ENCODE measurements at regions not wholly inside any gene's neighbourhood (a gene's known extent, or its start where the extent isn't known, plus 50 kb on each side); places are given as distances from the start of the nearest gene placed in this dataset.

DNA sequence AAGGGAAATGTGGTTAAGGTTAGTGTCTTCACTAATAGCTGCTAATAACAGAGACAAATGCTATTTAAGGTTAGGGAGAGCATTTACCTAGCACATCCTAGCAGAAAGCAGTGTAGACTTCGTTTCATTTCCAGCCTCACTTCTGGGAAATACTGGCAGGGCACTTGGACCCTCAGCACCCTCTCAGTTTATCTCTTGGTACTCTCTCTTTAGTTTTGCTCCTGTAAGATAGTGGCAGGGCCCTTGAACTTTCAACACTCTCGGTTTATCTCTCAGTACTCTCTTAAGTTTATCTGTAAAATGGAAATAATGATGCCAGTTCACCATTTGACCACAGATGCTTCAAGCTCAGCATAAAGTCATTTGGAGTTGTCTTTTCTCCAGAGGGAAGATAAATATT is 118.4 kb downstream of the MBL2 start:
- DNase-seq, result no peak

DNA sequence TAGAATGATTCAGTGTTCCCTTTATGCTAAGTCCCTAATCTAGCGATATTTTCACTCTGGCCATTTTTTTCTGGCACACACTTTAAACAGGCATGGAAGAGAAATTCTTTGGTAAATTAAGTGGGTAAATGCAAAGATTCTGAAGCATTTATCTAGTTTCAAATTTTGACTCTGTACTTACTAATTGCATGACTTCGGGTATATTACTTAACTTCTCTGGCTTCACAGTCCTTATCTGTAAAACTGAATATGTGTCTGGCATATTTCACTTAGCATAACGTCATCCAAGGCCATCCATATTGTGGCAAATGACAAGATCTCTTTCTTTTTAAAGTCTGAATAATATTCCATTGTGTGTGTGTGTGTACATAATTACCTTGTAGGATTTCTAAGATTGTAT is 114.5 kb downstream of the MBL2 start:
- no peak for DNase-seq

DNA sequence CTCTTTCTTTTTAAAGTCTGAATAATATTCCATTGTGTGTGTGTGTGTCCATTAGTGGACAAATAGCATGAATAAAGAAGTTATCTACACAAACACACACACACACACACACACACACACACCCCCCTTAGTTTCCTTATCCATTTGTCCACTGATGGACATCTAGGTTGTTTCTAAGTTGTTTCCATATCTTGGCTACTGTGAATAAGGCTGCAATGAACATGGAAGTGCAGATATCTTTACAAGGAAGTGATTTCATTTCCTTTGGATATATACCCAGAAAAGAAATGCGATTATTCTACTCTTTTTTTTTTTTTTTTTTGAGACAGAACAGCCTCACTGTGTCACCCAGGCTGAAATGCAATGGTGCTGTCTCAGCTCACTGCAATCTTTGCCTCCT is 113.5 kb downstream of the MBL2 start:
- DNase-seq, result no peak

DNA sequence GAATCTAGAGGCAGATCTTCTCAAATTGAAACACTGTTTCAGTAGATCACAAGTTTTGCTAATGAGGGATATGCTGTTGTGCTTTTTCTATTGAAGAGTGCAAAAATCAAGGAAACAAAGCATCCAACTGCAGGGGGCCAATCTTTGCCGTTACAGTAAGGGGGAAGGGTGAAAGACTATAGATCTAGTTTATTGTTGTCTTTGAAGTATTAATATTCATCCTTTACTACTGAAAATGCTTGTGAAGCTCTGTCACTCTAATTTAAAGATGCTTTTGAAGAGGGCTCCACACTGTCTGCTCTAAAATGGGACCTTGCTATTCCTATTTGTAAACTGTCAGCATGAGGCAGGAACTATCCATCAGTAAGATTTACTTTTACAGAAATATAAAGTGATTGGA is 110.3 kb downstream of the MBL2 start:
- DNase-seq, result no peak

DNA sequence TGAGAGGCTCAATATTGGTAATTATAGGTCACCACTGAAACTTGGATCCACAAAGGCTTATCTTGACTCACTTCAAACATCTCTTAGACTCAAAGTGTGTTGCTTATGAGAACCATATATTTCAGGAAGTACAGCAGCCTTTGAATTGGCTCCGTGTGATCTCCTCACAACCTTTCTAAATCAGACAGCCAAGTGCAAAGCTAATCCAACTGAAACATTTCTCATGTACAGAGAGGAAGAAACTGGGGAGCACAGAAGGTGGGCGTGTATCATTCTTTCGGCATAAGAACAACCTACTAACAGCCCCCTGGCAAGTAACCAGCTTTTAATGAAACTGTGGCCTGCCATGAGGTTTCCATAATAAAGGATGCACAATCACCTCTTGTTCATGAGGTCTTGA is 109.4 kb downstream of the MBL2 start:
- DNase-seq, result no peak

DNA sequence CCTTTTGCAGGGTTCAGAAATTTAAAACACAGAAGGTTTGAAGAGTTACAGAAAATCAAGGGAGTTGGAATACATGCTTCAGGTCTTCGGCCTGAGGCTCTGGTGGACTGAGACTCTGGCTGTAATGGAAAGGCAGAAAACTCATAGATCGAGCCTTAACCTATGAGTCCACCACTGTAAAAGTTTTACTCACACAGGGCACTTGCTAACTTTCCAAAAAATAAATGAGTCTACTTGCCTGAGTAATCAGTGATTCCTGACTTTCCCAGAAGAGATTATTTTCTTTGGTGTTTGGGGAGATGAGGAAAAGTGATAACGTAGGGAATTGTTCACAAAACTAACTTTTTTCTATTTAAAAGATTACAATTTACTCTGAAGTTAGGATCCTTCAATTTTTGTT is 108.0 kb downstream of the MBL2 start:
- no peak for DNase-seq

DNA sequence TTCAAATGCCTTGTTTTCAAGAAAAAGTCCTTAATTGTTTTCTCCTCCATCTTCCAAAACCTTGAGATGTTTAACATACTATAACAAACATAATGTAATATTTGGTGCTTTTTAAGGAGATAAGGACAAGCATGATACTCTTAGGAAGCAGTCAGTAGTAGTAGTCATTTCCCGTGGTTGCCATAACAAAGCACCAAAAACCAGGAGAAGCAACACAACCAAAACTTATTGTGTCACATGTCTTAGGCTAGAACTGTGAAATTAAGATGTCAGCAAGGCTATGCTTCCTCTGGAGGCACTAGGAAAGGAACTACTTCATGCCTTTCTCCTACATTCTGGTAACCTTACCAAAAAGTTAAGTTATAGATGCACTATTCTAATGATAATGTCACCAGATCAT is 106.8 kb downstream of the MBL2 start:
- no peak for DNase-seq

DNA sequence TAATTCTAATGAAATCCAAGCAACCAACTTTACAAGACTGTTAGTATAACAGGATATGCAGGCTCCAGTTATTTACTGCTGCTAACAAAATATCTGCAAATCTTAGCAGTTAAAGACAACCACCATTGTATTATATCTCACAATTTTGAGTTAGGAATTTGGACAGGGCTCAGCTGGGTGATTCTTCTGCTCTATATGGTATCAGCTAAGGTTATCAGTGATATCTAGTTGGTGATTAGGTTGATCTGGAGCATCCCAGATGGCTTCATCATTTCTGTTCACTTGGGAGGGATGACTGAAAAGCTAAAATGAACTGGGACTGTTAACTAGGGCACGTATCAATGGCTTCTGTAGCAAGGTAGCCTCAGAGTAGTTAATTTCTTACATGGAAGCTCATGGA is 105.7 kb downstream of the MBL2 start:
- DNase-seq, result no peak

DNA sequence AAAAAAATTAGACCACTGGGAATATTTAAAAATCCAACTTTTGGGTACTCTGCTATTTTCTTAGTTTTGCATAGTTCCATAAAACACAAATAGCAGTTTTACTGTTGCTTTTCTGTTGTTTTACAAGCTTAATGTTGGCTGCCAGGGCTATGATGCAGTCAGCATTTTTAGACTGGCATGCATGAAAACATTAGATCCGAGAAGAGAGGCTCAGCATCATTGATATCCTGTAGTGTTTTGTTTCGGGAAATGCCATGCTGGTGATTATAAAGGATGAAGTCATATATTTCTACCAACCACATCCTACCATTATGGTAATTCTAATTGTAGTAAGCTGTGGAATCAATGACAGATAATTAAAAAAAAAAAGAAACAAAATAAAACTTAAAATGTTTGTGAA is 104.6 kb downstream of the MBL2 start:
- DNase-seq, result no peak

DNA sequence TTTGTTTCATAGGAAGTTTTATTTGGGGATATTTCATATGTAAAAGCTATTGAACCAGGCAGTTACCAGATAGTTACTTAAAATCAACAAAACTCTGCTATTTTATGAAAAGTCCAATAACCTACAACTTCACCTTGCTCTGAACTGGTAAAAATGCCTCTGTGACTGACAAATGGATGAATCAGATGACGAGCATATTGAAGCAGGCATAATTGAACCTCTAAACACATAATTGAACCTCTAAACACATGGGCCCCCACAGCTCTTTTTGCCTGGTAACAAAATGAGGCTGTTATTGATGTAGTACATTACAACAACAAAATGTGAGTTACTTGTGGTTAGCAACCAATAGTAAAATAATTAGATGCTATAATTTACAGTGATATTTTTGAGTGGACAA is 99.7 kb downstream of the MBL2 start:
- no peak for DNase-seq

DNA sequence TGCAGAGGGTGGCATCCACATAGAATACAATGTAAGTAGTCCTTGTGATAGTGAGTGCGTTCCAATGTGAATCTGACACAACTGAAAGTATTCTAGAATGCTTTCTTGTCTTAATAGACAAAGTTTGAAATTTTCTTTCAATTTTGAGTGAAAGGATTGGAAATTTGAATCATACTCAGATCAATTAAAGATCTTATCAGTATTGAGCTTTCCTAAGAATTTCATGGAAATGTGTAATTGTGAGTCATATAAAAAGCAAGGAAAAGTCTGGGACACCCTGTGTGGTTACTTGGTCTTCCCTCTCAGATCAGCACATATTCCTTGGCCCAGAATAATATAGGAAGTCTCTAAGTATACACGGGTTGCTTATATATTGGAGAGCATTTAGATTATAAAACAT is 99.1 kb downstream of the MBL2 start:
- DNase-seq, result no peak

DNA sequence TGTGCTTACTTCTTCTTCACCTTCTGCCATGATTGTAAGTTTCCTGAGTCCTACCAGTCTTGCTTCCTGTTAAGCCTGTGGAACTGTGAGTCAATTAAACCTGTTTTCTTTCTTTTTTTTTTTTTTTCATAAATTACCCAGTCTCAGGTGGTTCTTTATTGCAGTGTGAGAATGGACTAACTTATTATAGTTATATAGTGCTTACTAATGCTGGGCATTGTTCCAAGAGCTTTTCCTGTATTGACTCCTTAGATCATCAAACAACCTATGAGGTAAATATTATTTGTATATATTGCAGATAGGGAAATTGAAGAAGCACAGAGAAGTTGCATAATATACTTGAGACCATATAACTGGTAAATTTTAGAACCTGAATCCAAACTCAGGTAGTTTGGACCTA is 98.1 kb downstream of the MBL2 start:
- DNase-seq, result no peak

DNA sequence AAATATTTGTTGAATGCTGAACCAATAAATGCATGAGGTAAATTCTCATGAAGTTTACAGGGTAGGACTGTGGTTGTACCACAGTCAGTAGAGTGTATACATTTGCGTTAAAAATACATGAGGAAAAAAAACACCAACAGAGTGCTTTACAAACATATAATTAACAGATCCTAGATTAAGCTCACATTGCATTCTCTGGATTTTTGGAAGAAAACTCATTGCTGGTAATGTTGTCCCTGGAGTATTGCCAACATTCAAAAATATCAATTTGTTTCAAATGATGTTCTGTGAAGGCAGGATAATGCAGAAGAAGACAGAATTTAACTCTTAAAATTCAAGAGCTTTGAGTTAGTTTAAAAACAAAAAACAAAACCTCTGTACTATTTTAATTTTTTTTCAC is 95.5 kb downstream of the MBL2 start:
- DNase-seq, result no peak

DNA sequence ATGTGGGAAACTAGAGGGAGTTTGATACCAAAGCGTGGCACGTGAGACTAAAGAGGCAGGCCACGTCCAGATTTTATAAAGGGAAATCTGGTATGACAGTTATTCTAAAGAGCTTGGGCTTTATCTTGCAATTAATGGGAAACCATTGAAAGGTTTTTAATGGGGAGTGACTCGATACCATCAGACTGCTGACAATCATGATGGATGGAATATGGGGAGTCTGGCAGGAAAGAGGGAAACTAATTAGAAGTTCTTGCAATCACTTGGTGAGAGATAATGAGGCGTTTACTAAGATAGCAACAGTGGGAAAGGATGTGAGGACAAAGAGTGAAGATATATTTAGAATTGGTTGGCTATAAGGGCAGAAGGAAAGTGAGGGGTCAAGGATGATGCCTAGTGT is 94.0 kb downstream of the MBL2 start:
- no peak for DNase-seq

DNA sequence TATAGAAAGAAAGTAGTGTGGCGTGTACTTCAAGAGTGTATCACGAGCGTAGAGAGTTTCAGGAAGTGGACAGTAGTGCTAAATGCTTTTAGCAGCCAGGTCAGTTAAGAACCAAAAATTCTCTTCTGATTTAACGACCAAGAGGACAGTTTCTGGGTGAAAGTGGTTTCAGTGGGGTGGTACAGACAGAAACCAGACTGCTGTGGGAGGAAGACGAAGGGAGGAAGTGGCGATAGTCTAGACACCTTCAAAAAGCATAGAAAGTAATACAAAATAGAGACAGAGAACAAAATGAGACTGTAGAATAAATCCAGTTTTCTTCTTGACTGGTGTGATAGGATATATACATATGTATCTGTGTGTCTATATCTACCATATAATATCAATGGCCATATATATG is 93.5 kb downstream of the MBL2 start:
- DNase-seq, result no peak

DNA sequence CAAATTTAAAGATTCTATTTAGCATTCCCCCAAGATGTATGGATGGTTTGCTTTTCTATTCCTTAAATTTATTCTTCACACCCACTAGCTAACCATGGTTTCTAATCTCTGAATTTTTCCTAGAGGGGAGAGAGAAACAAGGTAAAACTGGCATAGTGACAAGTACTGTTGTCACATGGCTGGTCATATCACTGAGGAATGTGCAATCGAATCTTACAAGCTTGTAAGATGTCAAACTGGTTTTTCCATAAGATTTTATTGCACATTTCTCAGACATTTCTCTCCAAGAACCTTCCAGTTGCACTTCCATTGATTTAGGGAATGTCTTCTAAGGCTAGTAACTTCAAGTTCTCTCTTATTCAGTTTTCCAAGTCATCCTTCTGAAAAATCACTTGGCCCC is 89.8 kb downstream of the MBL2 start:
- no peak for DNase-seq

DNA sequence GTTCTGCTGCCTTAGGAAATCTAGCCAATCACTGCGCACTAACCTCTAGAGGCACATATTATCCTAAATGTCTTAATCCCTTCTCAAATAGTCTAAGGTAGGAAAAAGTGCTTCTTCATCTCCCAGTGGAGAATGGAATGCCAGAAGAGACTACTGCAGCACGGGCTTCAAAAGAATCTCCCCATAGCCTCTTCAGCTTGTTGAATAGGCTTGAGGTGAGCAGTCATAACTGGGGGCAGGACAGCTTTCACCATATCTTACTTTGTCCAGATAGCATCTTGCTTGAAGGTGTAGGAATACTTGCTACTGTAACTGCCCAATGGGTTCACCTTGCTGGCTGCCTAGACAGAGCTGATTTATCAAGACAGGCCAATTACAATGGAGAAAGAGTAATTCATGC is 88.8 kb downstream of the MBL2 start:
- DNase-seq, result no peak

DNA sequence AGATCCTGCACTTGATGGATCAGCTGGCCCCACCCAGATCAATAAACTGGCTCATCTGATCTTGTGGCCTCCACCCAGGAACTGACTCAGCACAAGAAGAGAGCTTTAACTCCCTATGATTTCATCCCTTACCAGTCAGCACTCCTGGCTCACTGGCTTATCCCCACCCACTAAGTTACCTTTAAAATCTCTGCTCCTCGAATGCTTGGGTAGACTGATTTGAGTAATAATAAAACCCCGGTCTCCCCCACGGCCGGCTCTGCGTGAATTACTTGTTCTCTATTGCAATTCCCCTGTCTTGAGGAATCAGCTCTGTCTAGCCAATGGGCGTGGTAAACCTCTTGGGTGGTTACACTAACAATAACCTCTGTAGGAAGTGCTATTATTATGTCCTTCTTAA is 83.7 kb downstream of the MBL2 start:
- DNase-seq, result no peak

DNA sequence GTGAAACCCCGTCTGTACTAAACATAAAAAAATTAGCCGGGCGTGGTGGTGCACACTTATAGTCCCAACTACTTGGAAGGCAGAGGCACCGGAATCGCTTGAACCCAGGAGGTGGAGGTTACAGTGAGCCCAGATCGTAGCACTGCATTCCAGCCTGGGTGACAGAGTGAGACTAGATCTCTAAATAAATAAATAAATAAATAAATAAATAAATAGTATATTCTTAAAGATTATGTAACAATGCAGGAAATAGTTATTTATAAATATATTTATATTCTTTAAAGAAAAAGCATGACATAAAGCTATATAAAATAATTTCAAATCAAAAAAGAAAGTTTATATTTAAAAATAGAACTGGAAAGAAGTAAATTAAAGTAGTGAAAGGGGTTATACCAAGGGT is 76.4 kb downstream of the MBL2 start:
- no peak for DNase-seq

DNA sequence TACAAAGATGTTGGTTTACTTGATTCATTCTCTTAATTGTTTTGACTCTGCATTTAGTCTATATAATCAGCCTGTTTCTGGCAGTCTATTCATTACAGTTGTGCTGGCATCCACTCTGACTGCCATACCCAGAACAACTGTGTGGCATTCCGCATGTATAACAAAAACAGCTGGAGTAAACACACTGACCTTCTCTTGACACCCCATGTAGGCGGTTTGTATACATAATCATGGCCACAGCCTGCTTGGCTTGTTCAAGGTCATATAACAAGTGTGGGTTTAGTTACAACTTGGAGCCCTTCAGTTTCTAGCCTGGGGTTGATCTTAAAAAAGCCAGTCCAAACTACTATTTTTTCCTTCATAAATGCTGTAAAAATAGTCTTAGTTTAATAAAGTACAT is 70.9 kb downstream of the MBL2 start:
- no peak for DNase-seq

DNA sequence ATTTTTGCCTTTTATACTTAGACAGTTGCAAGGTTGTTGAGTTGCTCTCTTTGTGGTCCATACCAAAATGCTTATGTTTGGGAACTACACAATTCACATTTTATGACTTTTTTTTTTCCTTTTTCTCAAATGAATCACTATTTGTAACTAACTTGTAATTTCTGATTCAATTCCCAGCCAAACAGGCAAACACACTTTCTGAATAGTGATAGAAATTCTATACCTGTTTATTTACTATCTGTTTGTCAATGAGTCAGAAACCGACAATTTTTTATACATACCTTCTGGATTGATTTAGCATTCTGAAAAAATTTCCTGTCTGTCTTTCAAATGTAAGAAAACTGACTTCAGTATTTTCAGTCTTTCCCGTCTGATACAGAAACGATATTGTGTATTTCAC is 69.1 kb downstream of the MBL2 start:
- DNase-seq, result no peak

DNA sequence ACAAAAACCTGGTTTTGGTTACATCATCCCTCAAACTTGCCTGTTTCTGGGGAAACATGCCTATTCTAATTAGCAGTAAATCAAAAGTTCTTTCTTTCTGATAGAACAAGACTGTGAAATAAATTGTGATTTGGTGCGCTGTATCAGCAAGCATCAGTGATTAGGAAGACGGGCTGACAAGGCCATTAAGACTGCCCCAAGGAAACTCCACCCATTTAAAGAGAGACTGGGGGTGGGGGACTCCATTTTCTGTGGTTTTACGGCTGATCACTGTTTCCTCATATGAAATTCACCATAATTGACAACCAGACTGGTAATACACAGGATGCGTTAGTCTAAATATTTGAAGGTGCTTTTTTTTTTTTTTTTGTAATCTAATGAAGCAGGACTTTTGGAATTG is 68.7 kb downstream of the MBL2 start:
- DNase-seq, result no peak

DNA sequence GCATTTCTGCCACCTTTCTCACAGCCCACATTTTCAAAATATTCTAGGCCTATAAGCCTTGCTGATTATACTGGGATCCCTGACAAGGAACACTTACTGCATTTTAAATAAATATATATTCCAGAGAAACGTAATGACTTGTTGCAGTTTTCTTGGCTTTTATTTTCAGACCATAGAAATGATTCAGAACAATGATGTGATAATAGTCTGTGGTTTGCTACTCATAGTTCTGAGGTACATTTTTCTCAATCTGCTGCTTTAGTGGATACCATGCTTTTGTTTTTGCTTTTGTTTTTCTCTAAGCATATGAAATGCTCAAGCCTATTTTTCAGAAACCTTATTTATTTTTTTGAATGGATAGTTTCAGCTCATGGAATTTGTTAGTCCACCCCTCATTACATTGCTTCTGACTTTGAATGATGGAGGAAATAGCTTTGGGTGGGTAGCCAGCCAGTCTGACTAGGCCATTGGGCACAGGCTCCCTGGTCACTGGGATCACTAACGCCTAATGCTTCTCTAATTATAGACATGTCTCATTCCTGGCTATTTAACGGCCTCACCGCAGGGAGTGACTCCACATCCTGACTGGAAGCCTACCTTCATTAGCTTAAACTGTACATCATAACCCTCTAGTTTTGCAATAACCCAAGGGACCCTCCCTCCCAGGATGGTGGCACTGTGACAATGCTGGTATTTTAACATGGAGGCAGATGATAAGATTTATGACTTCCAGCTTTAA is 66.1 kb downstream of the MBL2 start:
- no peak for DNase-seq
